H1 (cell line): ENCODE measurements at regions not wholly inside any gene's neighbourhood (a gene's known extent, or its start where the extent isn't known, plus 50 kb on each side); places are given as distances from the start of the nearest gene placed in this dataset.

ENCODE experiments used
- USF2 ChIP-seq: IDR thresholded peaks from 2 replicates; pipeline ENCODE4 v1.6.1; 2011; ENCODE audit warnings: low read length, improper control_type of control experiment

DNA sequence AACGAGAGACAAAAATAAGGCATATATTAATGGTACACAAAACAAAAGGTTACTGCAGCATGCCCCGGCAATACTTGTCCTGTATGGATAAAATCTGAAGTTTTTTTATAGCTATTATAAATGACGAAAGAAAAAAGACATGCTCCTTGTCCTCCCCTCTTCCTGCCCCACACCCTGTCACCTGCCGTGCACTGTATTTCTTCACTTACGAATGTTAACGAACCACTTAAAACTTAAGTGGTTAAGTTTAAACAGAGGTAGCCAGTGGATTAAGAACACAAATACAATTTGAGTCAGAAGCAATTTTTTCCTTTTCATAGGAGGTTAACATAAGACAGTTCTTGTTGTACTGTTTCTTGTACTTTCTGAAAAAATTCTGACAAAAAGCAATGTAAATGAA lies 799.1 kb upstream of the NECTIN3 start (continued):
- no peak for TF ChIP-seq USF2
